ENCODE measurements at regions not wholly inside any gene's neighbourhood (a gene's known extent, or its start where the extent isn't known, plus 50 kb on each side); places are given as distances from the start of the nearest gene placed in this dataset.

GRCh38 chr12:126792411-126792810 lies 1474.6 kb upstream of the TMEM132C start:
- no CpG with 5 or more reads among the region's 6 CpGs for WGBS (ENCODE audit: insufficient coverage)
- Mint-ChIP-seq H3K27me3 (no peaks in the 10 kb centered on the region), H3K4me3 (no peak overlapping the region), H3K4me1 (no peaks in the 10 kb centered on the region), H3K9me3 (ENCODE audit: insufficient read depth) (no peaks in the 10 kb centered on the region), H3K27ac (no peak overlapping the region)
- Histone ChIP-seq H3K36me3 (replicated peaks in 1 of 2; ENCODE audit: control extremely low read depth in 1 of 2, control insufficient read depth in 1 of 2, extremely low read depth in 1 of 2, insufficient read depth in 2 of 2, low read length in 1 of 2) (no peaks in the 10 kb centered on the region), H3K4me3 (ENCODE audit: control extremely low read depth in 1 of 5, extremely low read depth in 1 of 5, insufficient read depth in 1 of 5, low read depth in 2 of 5, low read length in 4 of 5) (no peak overlapping the region), H3K4me1 (ENCODE audit: control insufficient read depth in 2 of 2, insufficient read depth in 2 of 2, low read length in 2 of 2) (no peaks in the 10 kb centered on the region), H4K20me1 (ENCODE audit: control insufficient read depth, insufficient read depth, low read length, poor library complexity, severe bottlenecking) (no peaks in the 10 kb centered on the region), H3K4me2 (replicated peaks; ENCODE audit: low read depth, low read length, poor library complexity, severe bottlenecking) (no peak overlapping the region), H3K27ac (ENCODE audit: low read length in 2 of 2) (no peak overlapping the region), H3K9me3 (ENCODE audit: control extremely low read depth in 1 of 3, control insufficient read depth in 2 of 3, insufficient read depth in 1 of 3, low read length in 2 of 3) (no peaks in the 10 kb centered on the region), H2AFZ (ENCODE audit: insufficient read depth, low read depth, low read length, poor library complexity, severe bottlenecking) (no peak overlapping the region), H3K9ac (ENCODE audit: low read length) (no peak overlapping the region), H3K79me2 (ENCODE audit: control insufficient read depth, insufficient read depth, low read length) (no peaks in the 10 kb centered on the region), H3K27me3 (replicated peaks in 1 of 4; ENCODE audit: control extremely low read depth in 1 of 4, control insufficient read depth in 3 of 4, insufficient read depth in 4 of 4, low read length in 3 of 4) (no peaks in the 10 kb centered on the region)
- intact Hi-C loops (cut with micrococcal nuclease) = no loop called here
- no peak for DNase-seq
- TF ChIP-seq EZH2 (IDR thresholded peaks at IDR 0.05; ENCODE audit: borderline replicate concordance, insufficient read depth, low read depth, low read length, poor library complexity, severe bottlenecking) = no peak
- TF ChIP-seq, protein P1, sequence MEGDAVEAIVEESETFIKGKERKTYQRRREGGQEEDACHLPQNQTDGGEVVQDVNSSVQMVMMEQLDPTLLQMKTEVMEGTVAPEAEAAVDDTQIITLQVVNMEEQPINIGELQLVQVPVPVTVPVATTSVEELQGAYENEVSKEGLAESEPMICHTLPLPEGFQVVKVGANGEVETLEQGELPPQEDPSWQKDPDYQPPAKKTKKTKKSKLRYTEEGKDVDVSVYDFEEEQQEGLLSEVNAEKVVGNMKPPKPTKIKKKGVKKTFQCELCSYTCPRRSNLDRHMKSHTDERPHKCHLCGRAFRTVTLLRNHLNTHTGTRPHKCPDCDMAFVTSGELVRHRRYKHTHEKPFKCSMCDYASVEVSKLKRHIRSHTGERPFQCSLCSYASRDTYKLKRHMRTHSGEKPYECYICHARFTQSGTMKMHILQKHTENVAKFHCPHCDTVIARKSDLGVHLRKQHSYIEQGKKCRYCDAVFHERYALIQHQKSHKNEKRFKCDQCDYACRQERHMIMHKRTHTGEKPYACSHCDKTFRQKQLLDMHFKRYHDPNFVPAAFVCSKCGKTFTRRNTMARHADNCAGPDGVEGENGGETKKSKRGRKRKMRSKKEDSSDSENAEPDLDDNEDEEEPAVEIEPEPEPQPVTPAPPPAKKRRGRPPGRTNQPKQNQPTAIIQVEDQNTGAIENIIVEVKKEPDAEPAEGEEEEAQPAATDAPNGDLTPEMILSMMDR (IDR thresholded peaks at IDR 0.05) = no peak
- POLR2A ChIA-PET = no interaction called here
- CTCF ChIA-PET = no interaction called here
- ATAC-seq (ENCODE audit: low read depth) = no peak

DNA sequence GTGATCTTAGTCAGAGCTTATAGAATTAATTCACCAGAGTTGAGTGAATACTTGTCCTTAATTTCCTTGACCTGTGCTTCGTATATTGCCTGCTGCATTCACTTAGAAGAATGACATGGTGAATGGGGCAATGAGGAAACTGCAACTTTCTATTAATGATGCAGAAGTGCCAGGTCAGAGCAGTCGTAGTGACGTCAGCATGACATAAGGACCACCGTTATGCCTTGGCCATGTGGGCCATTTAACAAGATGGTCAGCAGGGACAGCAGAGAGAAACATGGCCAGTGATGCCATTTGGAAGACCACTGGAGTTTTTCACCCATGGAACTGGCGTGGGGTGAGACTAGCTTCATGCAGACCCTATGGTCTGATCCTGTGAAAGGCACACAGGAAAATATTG lies 1469.4 kb upstream of the TMEM132C start:
- TF ChIP-seq, protein P1 (IDR thresholded peaks at IDR 0.05) = no peak
- no peak for TF ChIP-seq EZH2 (IDR thresholded peaks at IDR 0.05; ENCODE audit: borderline replicate concordance, insufficient read depth, low read depth, low read length, poor library complexity, severe bottlenecking)
- H3K27ac Mint-ChIP-seq = no peak overlapping the region
- no peak overlapping the region for H3K4me3 ChIP-seq (ENCODE audit: control extremely low read depth in 1 of 5, extremely low read depth in 1 of 5, insufficient read depth in 1 of 5, low read depth in 2 of 5, low read length in 4 of 5)
- no peak overlapping the region for H2AFZ ChIP-seq (ENCODE audit: insufficient read depth, low read depth, low read length, poor library complexity, severe bottlenecking)
- DNase-seq (no peak), ATAC-seq (ENCODE audit: low read depth) (no peak)
- H3K27me3 ChIP-seq (replicated peaks in 1 of 4; ENCODE audit: control extremely low read depth in 1 of 4, control insufficient read depth in 3 of 4, insufficient read depth in 4 of 4, low read length in 3 of 4) = no peaks in the 10 kb centered on the region
- no peak overlapping the region for H3K4me3 Mint-ChIP-seq
- no peaks in the 10 kb centered on the region for H3K9me3 ChIP-seq (ENCODE audit: control extremely low read depth in 1 of 3, control insufficient read depth in 2 of 3, insufficient read depth in 1 of 3, low read length in 2 of 3)
- no peak overlapping the region for H3K27ac ChIP-seq (ENCODE audit: low read length in 2 of 2)
- no peaks in the 10 kb centered on the region for H3K79me2 ChIP-seq (ENCODE audit: control insufficient read depth, insufficient read depth, low read length)
- H3K9me3 Mint-ChIP-seq (ENCODE audit: insufficient read depth) = no peaks in the 10 kb centered on the region
- WGBS (ENCODE audit: insufficient coverage) = 93% methylated on average over 5 of the region's 5 CpGs
- no peaks in the 10 kb centered on the region for H3K27me3 Mint-ChIP-seq
- H4K20me1 ChIP-seq (ENCODE audit: control insufficient read depth, insufficient read depth, low read length, poor library complexity, severe bottlenecking) = no peaks in the 10 kb centered on the region
- no peaks in the 10 kb centered on the region for H3K36me3 ChIP-seq (replicated peaks in 1 of 2; ENCODE audit: control extremely low read depth in 1 of 2, control insufficient read depth in 1 of 2, extremely low read depth in 1 of 2, insufficient read depth in 2 of 2, low read length in 1 of 2)
- CTCF ChIA-PET = no interaction called here
- H3K9ac ChIP-seq (ENCODE audit: low read length) = no peak overlapping the region
- H3K4me1 ChIP-seq (ENCODE audit: control insufficient read depth in 2 of 2, insufficient read depth in 2 of 2, low read length in 2 of 2) = no peaks in the 10 kb centered on the region
- intact Hi-C loops (cut with micrococcal nuclease) = no loop called here
- POLR2A ChIA-PET = no interaction called here
- H3K4me1 Mint-ChIP-seq = no peaks in the 10 kb centered on the region
- H3K4me2 ChIP-seq (replicated peaks; ENCODE audit: low read depth, low read length, poor library complexity, severe bottlenecking) = no peak overlapping the region

Measured in B cell (primary cell).